ENCODE measurements at regions not wholly inside any gene's neighbourhood (a gene's known extent, or its start where the extent isn't known, plus 50 kb on each side); places are given as distances from the start of the nearest gene placed in this dataset.

- TF ChIP-seq CTCF (IDR thresholded peaks at IDR 0.05) (no peak), POLR2A (IDR thresholded peaks at IDR 0.05) (no peak)
Observed at GRCh38 chr2:228589115-228589514, 407.6 kb upstream of the SPHKAP start.
